CD14-positive monocyte (primary cell): ENCODE measurements at regions not wholly inside any gene's neighbourhood (a gene's known extent, or its start where the extent isn't known, plus 50 kb on each side); places are given as distances from the start of the nearest gene placed in this dataset.
A peak's percentile ranks its signal among the peaks of the same experiment; 100 is the strongest.

Experiments
- DNase-seq, 3 donors: peaks; one replicate each; pipeline ENCODE4 v3.0.0-alpha.2; 2011 to 2022
- H2AFZ ChIP-seq: 2 replicates; pipeline ENCODE4 v1.6.0; 2012; ENCODE audit warnings: mild to moderate bottlenecking, low read depth, low read length, inconsistent platforms; ENCODE audit not compliant: insufficient read depth, poor library complexity, severe bottlenecking
- H3K27ac ChIP-seq, 2 donors: 1 replicate in 1 of 2; 2 replicates in 1 of 2; pipeline ENCODE4 v1.5.1; 2012 to 2013; ENCODE audit warnings: low read length in 2 of 2, control low read depth in 1 of 2, inconsistent platforms in 1 of 2, low read depth in 1 of 2, mild to moderate bottlenecking in 1 of 2
- H3K27me3 ChIP-seq, 2 donors: one replicate each; pipeline versions ENCODE4 v1.6.0 to v1.6.1; 2011 to 2013; ENCODE audit warnings: low read length in 2 of 2; ENCODE audit not compliant: control insufficient read depth in 2 of 2, insufficient read depth in 2 of 2
- H3K36me3 ChIP-seq, 2 donors: replicated peaks in 1 of 2; 1 replicate in 1 of 2; 2 replicates in 1 of 2; pipeline versions ENCODE4 v1.5.1 to v1.6.1; 2012 to 2013; ENCODE audit warnings: low read length in 2 of 2, control low read depth in 1 of 2, inconsistent platforms in 1 of 2, mild to moderate bottlenecking in 1 of 2; ENCODE audit not compliant: insufficient read depth in 2 of 2, control insufficient read depth in 1 of 2
- H3K4me1 ChIP-seq, 2 donors: 1 replicate in 1 of 2; 2 replicates in 1 of 2; pipeline versions ENCODE4 v1.5.1 to v1.6.1; 2012 to 2013; ENCODE audit warnings: low read length in 2 of 2, control low read depth in 1 of 2, inconsistent platforms in 1 of 2, mild to moderate bottlenecking in 1 of 2, moderate library complexity in 1 of 2; ENCODE audit not compliant: insufficient read depth in 2 of 2, control insufficient read depth in 1 of 2
- H3K4me2 ChIP-seq: replicated peaks from 2 replicates; pipeline ENCODE3; 2012; ENCODE audit warnings: low read length, moderate library complexity, mild to moderate bottlenecking; ENCODE audit not compliant: poor library complexity, severe bottlenecking; ENCODE audit errors: extremely low read depth
- H3K4me3 ChIP-seq, 3 experiments: fragments of 200-600 bp in 1 of 3; sonication (generic) in 1 of 3; replicated peaks in 1 of 3; 1 replicate in 2 of 3; 2 replicates in 1 of 3; pipeline ENCODE4 v1.5.1; 2011 to 2013; ENCODE audit warnings: low read length in 3 of 3, mild to moderate bottlenecking in 3 of 3, control low read depth in 2 of 3, low read depth in 2 of 3, inconsistent platforms in 1 of 3, moderate library complexity in 1 of 3
- H3K79me2 ChIP-seq: 2 replicates; pipeline ENCODE4 v1.6.0; 2012; ENCODE audit warnings: mild to moderate bottlenecking, control low read depth, inconsistent platforms, low read length, moderate library complexity; ENCODE audit not compliant: insufficient read depth
- H3K9ac ChIP-seq: 2 replicates; pipeline ENCODE4 v1.6.0; 2017; ENCODE audit warnings: low read length, mild to moderate bottlenecking; ENCODE audit not compliant: insufficient read depth, poor library complexity, severe bottlenecking
- H3K9me3 ChIP-seq, 2 donors: replicated peaks in 1 of 2; 1 replicate in 1 of 2; 2 replicates in 1 of 2; pipeline versions ENCODE4 v1.5.1 to v1.6.1; 2012 to 2013; ENCODE audit warnings: low read length in 2 of 2, control low read depth in 1 of 2; ENCODE audit not compliant: control insufficient read depth in 1 of 2, insufficient read depth in 1 of 2
- H4K20me1 ChIP-seq: 2 replicates; pipeline ENCODE4 v1.6.0; 2012; ENCODE audit warnings: mild to moderate bottlenecking, low read length, control low read depth, moderate library complexity; ENCODE audit not compliant: insufficient read depth
- H3K27ac Mint-ChIP-seq, 7 donors: one replicate each; pipeline ENCODE4 v1.8.0; 2020; ENCODE audit warnings: mild to moderate bottlenecking in 7 of 7, mixed read lengths in 7 of 7, moderate library complexity in 6 of 7, inconsistent platforms in 2 of 7
- H3K27me3 Mint-ChIP-seq, 3 donors: one replicate each; pipeline ENCODE4 v1.8.0; 2021 to 2022; ENCODE audit warnings: low read depth in 3 of 3, mild to moderate bottlenecking in 3 of 3, mixed read lengths in 3 of 3, moderate library complexity in 3 of 3, inconsistent platforms in 1 of 3
- H3K36me3 Mint-ChIP-seq, 2 donors: one replicate each; pipeline ENCODE4 v1.8.0; 2020; ENCODE audit warnings: mixed read lengths in 2 of 2, inconsistent platforms in 1 of 2, mild to moderate bottlenecking in 1 of 2
- H3K4me1 Mint-ChIP-seq: one replicate; pipeline ENCODE4 v1.8.0; 2020; ENCODE audit warnings: mild to moderate bottlenecking, mixed read lengths
- H3K4me3 Mint-ChIP-seq, 2 donors: one replicate each; pipeline ENCODE4 v1.8.0; 2020; ENCODE audit warnings: mild to moderate bottlenecking in 2 of 2, mixed read lengths in 2 of 2, moderate library complexity in 1 of 2
- H3K9me3 Mint-ChIP-seq, 7 donors: one replicate each; pipeline ENCODE4 v1.8.0; 2020 to 2022; ENCODE audit warnings: mixed read lengths in 7 of 7, mild to moderate bottlenecking in 6 of 7, moderate library complexity in 6 of 7, inconsistent platforms in 2 of 7
- CTCF ChIP-seq: fragments of 200-600 bp; IDR thresholded peaks from one replicate; pipeline ENCODE4 v1.8.0; 2022; ENCODE audit warnings: antibody characterized with exemption, mild to moderate bottlenecking
- WGBS: methylation state at CpG from one replicate; pipeline ENCODE4 v1.1.5; 2013; ENCODE audit warnings: missing lambda C conversion rate; ENCODE audit not compliant: insufficient coverage; 5-methylcytosine and 5-hydroxymethylcytosine counted together
- intact Hi-C, 2 donors: fragments of 100-400 bp; cut with micrococcal nuclease; formaldehyde crosslinking; loops; one replicate each; pipeline versions ENCODE4 v1.15.0 to v1.15.1; 2023

- H3K27me3 ChIP-seq: no peaks in the 10 kb centered on the region
- no peak for TF ChIP-seq CTCF
- no peaks in the 10 kb centered on the region for H4K20me1 ChIP-seq
- no peaks in the 10 kb centered on the region for H3K36me3 ChIP-seq
- H3K79me2 ChIP-seq: no peaks in the 10 kb centered on the region
- intact Hi-C loops: no loop called here
- Mint-ChIP-seq H3K36me3 (no peaks in the 10 kb centered on the region), H3K9me3 (peaks cover 4 to 36% (median 11%) of the 10 kb centered on the region in 7 donors), H3K27me3 (peaks cover 0 to 3% (median 0%) of the 10 kb centered on the region in 3 donors), H3K27ac (no peak overlapping the region), H3K4me3 (no peak overlapping the region), H3K4me1 (peaks cover 8% of the 10 kb centered on the region)
- no peak overlapping the region for H3K9ac ChIP-seq
- H3K4me3 ChIP-seq: no peak overlapping the region
- peaks cover 6 to 7% of the 10 kb centered on the region in 2 donors for H3K4me1 ChIP-seq
- H3K9me3 ChIP-seq: peaks cover 10 to 12% of the 10 kb centered on the region in 2 donors
- no peak overlapping the region for H2AFZ ChIP-seq
- WGBS: 94% methylated on average over 5 of the region's 7 CpGs
- DNase-seq: peak in 1 of 3 donors; percentile 1
- H3K4me2 ChIP-seq: no peak overlapping the region
- H3K27ac ChIP-seq: no peak overlapping the region
Observed at GRCh38 chr11:81892770-81893635, 840.7 kb downstream of the FAM181B start.

GRCh38 chr11:81888391-81888790 is 845.3 kb downstream of the FAM181B start:
- no peak overlapping the region for H3K4me3 ChIP-seq
- no peak overlapping the region for H3K9ac ChIP-seq
- peak in 2 of 3 donors; percentile 2 to 20 for DNase-seq
- no peak overlapping the region for H2AFZ ChIP-seq
- H3K4me3 Mint-ChIP-seq: peak overlapping the region in 1 of 2 donors; percentile 32
- peaks cover 8% of the 10 kb centered on the region for H3K4me1 Mint-ChIP-seq
- H3K36me3 Mint-ChIP-seq: peaks cover 0 to 3% of the 10 kb centered on the region in 2 donors
- peaks cover 0 to 2% (median 0%) of the 10 kb centered on the region in 3 donors for H3K27me3 Mint-ChIP-seq
- no peak for TF ChIP-seq CTCF
- peak overlapping the region in 1 of 7 donors; percentile 35 for H3K27ac Mint-ChIP-seq
- no peaks in the 10 kb centered on the region for H3K36me3 ChIP-seq
- intact Hi-C loops: no loop called here
- H3K4me2 ChIP-seq: no peak overlapping the region
- no peaks in the 10 kb centered on the region for H3K79me2 ChIP-seq
- no peak overlapping the region for H3K27ac ChIP-seq
- peaks cover 6 to 7% of the 10 kb centered on the region in 2 donors for H3K4me1 ChIP-seq
- WGBS: no CpG with 5 or more reads among the region's 1 CpG
- peaks cover 7 to 31% (median 12%) of the 10 kb centered on the region in 7 donors for H3K9me3 Mint-ChIP-seq
- H3K27me3 ChIP-seq: no peaks in the 10 kb centered on the region
- peaks cover 8 to 23% of the 10 kb centered on the region in 2 donors for H3K9me3 ChIP-seq
- no peaks in the 10 kb centered on the region for H4K20me1 ChIP-seq
